GM12891 (cell line): ENCODE measurements at regions not wholly inside any gene's neighbourhood (a gene's known extent, or its start where the extent isn't known, plus 50 kb on each side); places are given as distances from the start of the nearest gene placed in this dataset.

Experiments used
- PAX5 ChIP-seq: IDR thresholded peaks from 2 replicates; pipeline ENCODE4 v1.6.1; 2011; ENCODE audit warnings: low read length, moderate library complexity, mild to moderate bottlenecking; ENCODE audit not compliant: insufficient read depth, severe bottlenecking
- TAF1 ChIP-seq: IDR thresholded peaks from 2 replicates; pipeline ENCODE4 v1.6.1; 2011; ENCODE audit warnings: low read depth, low read length, control low read depth

- TF ChIP-seq TAF1 = no peak
- TF ChIP-seq PAX5 = no peak
These were observed 67.7 kb upstream of the IL2 start for GRCh38 chr4:122524176-122524575.
